Adrenal gland (tissue), 5 donors: ENCODE measurements at regions not wholly inside any gene's neighbourhood (a gene's known extent, or its start where the extent isn't known, plus 50 kb on each side); places are given as distances from the start of the nearest gene placed in this dataset.

ENCODE experiments used
- POLR2A ChIP-seq, 2 donors: fragments of 450-650 bp; IDR thresholded peaks; one replicate each; pipeline ENCODE4 v1.6.1; 2017; ENCODE audit warnings: antibody characterized with exemption in 2 of 2, mild to moderate bottlenecking in 2 of 2, moderate library complexity in 1 of 2
- TF ChIP-seq, protein P1 (sequence below), 6 experiments: fragments of 450-650 bp in 4 of 6; fragments of 200-600 bp in 2 of 6; sonication (generic) in 1 of 6; IDR thresholded peaks; 1 replicate in 5 of 6; 2 replicates in 1 of 6; pipeline versions ENCODE4 v1.5.1 to v1.8.0; 2016 to 2021; ENCODE audit warnings: antibody characterized with exemption in 6 of 6, mild to moderate bottlenecking in 2 of 6, moderate library complexity in 1 of 6
- donor health status: DM: no; HTN: no; CAD: no.

DNA sequence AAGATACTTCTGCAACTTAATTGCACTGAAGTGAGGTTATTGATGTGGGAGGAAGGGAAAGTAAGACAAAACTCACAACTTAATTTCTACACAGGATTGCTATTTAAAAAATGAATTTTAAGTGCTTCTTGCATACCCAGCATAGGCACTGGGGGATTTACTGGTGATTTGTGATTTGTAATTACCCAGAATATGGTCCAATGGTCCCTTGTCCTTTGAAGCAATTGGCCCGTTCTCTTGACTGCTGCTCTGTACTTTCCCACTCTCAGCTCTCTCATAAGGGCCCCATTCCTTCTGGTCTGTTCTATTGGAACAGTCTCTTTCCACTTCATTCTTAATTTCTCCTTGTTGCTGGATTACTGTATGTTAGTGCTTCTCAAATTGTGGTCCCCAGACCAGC is 75.4 kb upstream of the SPATA31D4 start:
- no peak for TF ChIP-seq POLR2A (IDR thresholded peaks at IDR 0.05)
- TF ChIP-seq, protein P1, sequence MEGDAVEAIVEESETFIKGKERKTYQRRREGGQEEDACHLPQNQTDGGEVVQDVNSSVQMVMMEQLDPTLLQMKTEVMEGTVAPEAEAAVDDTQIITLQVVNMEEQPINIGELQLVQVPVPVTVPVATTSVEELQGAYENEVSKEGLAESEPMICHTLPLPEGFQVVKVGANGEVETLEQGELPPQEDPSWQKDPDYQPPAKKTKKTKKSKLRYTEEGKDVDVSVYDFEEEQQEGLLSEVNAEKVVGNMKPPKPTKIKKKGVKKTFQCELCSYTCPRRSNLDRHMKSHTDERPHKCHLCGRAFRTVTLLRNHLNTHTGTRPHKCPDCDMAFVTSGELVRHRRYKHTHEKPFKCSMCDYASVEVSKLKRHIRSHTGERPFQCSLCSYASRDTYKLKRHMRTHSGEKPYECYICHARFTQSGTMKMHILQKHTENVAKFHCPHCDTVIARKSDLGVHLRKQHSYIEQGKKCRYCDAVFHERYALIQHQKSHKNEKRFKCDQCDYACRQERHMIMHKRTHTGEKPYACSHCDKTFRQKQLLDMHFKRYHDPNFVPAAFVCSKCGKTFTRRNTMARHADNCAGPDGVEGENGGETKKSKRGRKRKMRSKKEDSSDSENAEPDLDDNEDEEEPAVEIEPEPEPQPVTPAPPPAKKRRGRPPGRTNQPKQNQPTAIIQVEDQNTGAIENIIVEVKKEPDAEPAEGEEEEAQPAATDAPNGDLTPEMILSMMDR (IDR thresholded peaks at IDR 0.05): no peak
